ENCODE measurements at regions not wholly inside any gene's neighbourhood (a gene's known extent, or its start where the extent isn't known, plus 50 kb on each side); places are given as distances from the start of the nearest gene placed in this dataset.

- no peak for TF ChIP-seq CTCF (IDR thresholded peaks at IDR 0.05; ENCODE audit: low read length)
- TF ChIP-seq EZH2 (IDR thresholded peaks at IDR 0.05; ENCODE audit: borderline replicate concordance, low read length) = no peak
Measured at GRCh38 chr7:51680594-51681399, 364.2 kb upstream of the COBL start.

All from OCI-LY1 (cell line).